Neural cell (in vitro differentiated cells): ENCODE measurements at regions not wholly inside any gene's neighbourhood (a gene's known extent, or its start where the extent isn't known, plus 50 kb on each side); places are given as distances from the start of the nearest gene placed in this dataset.

Experiments used
- H2AFZ ChIP-seq: fragments of 200-600, 300-800 bp; sonication (generic), shearing (Covaris generic); 2 replicates; pipeline ENCODE4 v1.6.0; 2014; ENCODE audit warnings: low read depth, mild to moderate bottlenecking, antibody characterized with exemption, low read length, moderate library complexity
- H3F3A ChIP-seq: fragments of 200-600 bp; shearing (Covaris generic); 2 replicates; pipeline ENCODE4 v1.6.1; 2016; ENCODE audit warnings: mild to moderate bottlenecking, moderate library complexity, mixed read lengths, antibody characterized with exemption, low read length; ENCODE audit not compliant: insufficient read depth, poor library complexity, severe bottlenecking
- H3K27ac ChIP-seq: fragments of 200-600, 300-800 bp; sonication (generic), shearing (Covaris generic); 2 replicates; pipeline ENCODE4 v1.5.1; 2014; ENCODE audit warnings: mild to moderate bottlenecking, low read length, moderate library complexity
- H3K27me3 ChIP-seq: fragments of 300-800, 200-600 bp; sonication (generic), shearing (Covaris generic); 2 replicates; pipeline ENCODE4 v1.6.0; 2014; ENCODE audit warnings: mild to moderate bottlenecking, low read depth, low read length, moderate library complexity; ENCODE audit not compliant: insufficient read depth
- H3K36me3 ChIP-seq: fragments of 300-800, 200-600 bp; sonication (generic), shearing (Covaris generic); 2 replicates; pipeline ENCODE4 v1.5.1; 2014; ENCODE audit warnings: mild to moderate bottlenecking, antibody characterized with exemption, low read length, moderate library complexity; ENCODE audit not compliant: insufficient read depth
- H3K4me2 ChIP-seq: fragments of 300-800, 200-600 bp; sonication (generic), shearing (Covaris generic); 2 replicates; pipeline ENCODE4 v1.6.0; 2014; ENCODE audit warnings: mild to moderate bottlenecking, low read length
- H3K4me3 ChIP-seq: fragments of 300-800, 200-600 bp; sonication (generic), shearing (Covaris generic); 2 replicates; pipeline ENCODE4 v1.5.1; 2014; ENCODE audit warnings: mild to moderate bottlenecking, low read length, moderate library complexity
- H3K79me2 ChIP-seq: fragments of 200-600 bp; shearing (Covaris generic); replicated peaks from 2 replicates; pipeline ENCODE4 v1.6.0; 2014; ENCODE audit warnings: mild to moderate bottlenecking, low read length, moderate library complexity; ENCODE audit not compliant: insufficient read depth
- H3K9ac ChIP-seq: fragments of 300-800, 200-600 bp; sonication (generic), shearing (Covaris generic); 2 replicates; pipeline ENCODE4 v1.6.1; 2016; ENCODE audit warnings: mild to moderate bottlenecking, low read length, mixed read lengths
- H3K9me2 ChIP-seq: fragments of 200-600 bp; shearing (Covaris generic); 2 replicates; pipeline ENCODE4 v1.6.1; 2016; ENCODE audit warnings: mild to moderate bottlenecking, low read length, mixed read lengths; ENCODE audit not compliant: insufficient read depth
- H3K9me3 ChIP-seq: fragments of 200-600, 300-800 bp; sonication (generic), shearing (Covaris generic); 2 replicates; pipeline ENCODE4 v1.6.1; 2016; ENCODE audit warnings: mild to moderate bottlenecking, mixed run types, low read length, moderate library complexity, mixed read lengths
- H4K20me1 ChIP-seq: fragments of 200-600 bp; shearing (Covaris generic); 2 replicates; pipeline ENCODE4 v1.6.1; 2016; ENCODE audit warnings: mild to moderate bottlenecking, mixed run types; ENCODE audit not compliant: insufficient read depth
- CTCF ChIP-seq: fragments of 450-650 bp; IDR thresholded peaks from 2 replicates; pipeline ENCODE4 v1.5.1; 2014; ENCODE audit warnings: antibody characterized with exemption, mild to moderate bottlenecking, moderate library complexity; ENCODE audit not compliant: poor library complexity, severe bottlenecking
- EP300 ChIP-seq: fragments of 450-650 bp; conservative IDR thresholded peaks from 2 replicates; pipeline ENCODE4 v1.6.1; 2014; ENCODE audit warnings: antibody characterized with exemption, mild to moderate bottlenecking, moderate library complexity; ENCODE audit not compliant: poor library complexity, severe bottlenecking
- EZH2 ChIP-seq: fragments of 200-600, 300-800 bp; shearing (Covaris generic), sonication (generic); IDR thresholded peaks from 2 replicates; pipeline ENCODE4 v1.6.1; 2014; ENCODE audit warnings: antibody characterized with exemption, low read length, borderline replicate concordance, mild to moderate bottlenecking; ENCODE audit not compliant: insufficient read depth, poor library complexity, severe bottlenecking
- MXI1 ChIP-seq: fragments of 450-650 bp; conservative IDR thresholded peaks from 2 replicates; pipeline ENCODE4 v1.6.1; 2014; ENCODE audit warnings: antibody characterized with exemption, mild to moderate bottlenecking; ENCODE audit not compliant: poor library complexity, severe bottlenecking
- POLR2AphosphoS5 ChIP-seq: IDR thresholded peaks from 2 replicates; pipeline ENCODE4 v1.6.1; 2012
- RAD21 ChIP-seq: fragments of 450-650 bp; conservative IDR thresholded peaks from 2 replicates; pipeline ENCODE4 v1.6.1; 2014; ENCODE audit warnings: antibody characterized with exemption, mild to moderate bottlenecking, moderate library complexity
- REST ChIP-seq: IDR thresholded peaks from 2 replicates; pipeline ENCODE4 v1.6.1; 2012; ENCODE audit warnings: borderline replicate concordance
- SMC3 ChIP-seq: fragments of 450-650 bp; conservative IDR thresholded peaks from 2 replicates; pipeline ENCODE4 v1.6.1; 2014; ENCODE audit warnings: antibody characterized with exemption, mild to moderate bottlenecking, moderate library complexity; ENCODE audit not compliant: poor library complexity
- TAF1 ChIP-seq: IDR thresholded peaks from 2 replicates; pipeline ENCODE4 v1.6.1; 2012; ENCODE audit warnings: low read depth

- H3K27ac ChIP-seq: no peak overlapping the region
- no peak overlapping the region for H2AFZ ChIP-seq
- H3K9me3 ChIP-seq: no peaks in the 10 kb centered on the region
- no peaks in the 10 kb centered on the region for H3K9me2 ChIP-seq
- H3K36me3 ChIP-seq: no peaks in the 10 kb centered on the region
- H3K27me3 ChIP-seq: no peaks in the 10 kb centered on the region
- no peak overlapping the region for H3K9ac ChIP-seq
- H3F3A ChIP-seq: no peaks in the 10 kb centered on the region
- H3K79me2 ChIP-seq: no peaks in the 10 kb centered on the region
- no peak for TF ChIP-seq REST
- no peak for TF ChIP-seq EP300
- no peak for TF ChIP-seq TAF1
- TF ChIP-seq EZH2: no peak
- TF ChIP-seq CTCF: no peak
- no peak for TF ChIP-seq POLR2AphosphoS5
- TF ChIP-seq SMC3: no peak
- no peak for TF ChIP-seq RAD21
- TF ChIP-seq MXI1: no peak
- H3K4me2 ChIP-seq: no peak overlapping the region
- no peaks in the 10 kb centered on the region for H4K20me1 ChIP-seq
- no peak overlapping the region for H3K4me3 ChIP-seq
Measured at GRCh38 chr2:11989354-11989703, 242.9 kb downstream of the LPIN1 start.

- no peak overlapping the region for H3K4me2 ChIP-seq
- H3K9me3 ChIP-seq: no peaks in the 10 kb centered on the region
- H3F3A ChIP-seq: no peaks in the 10 kb centered on the region
- TF ChIP-seq CTCF (no peak), TAF1 (no peak), MXI1 (no peak), EZH2 (no peak), REST (no peak), RAD21 (no peak), POLR2AphosphoS5 (no peak), SMC3 (no peak), EP300 (no peak)
- H3K9me2 ChIP-seq: no peaks in the 10 kb centered on the region
- no peaks in the 10 kb centered on the region for H3K79me2 ChIP-seq
- H4K20me1 ChIP-seq: no peaks in the 10 kb centered on the region
- H3K9ac ChIP-seq: no peak overlapping the region
- no peak overlapping the region for H2AFZ ChIP-seq
- no peak overlapping the region for H3K27ac ChIP-seq
- no peaks in the 10 kb centered on the region for H3K27me3 ChIP-seq
- no peaks in the 10 kb centered on the region for H3K36me3 ChIP-seq
- H3K4me3 ChIP-seq: no peak overlapping the region
Measured at GRCh38 chr2:11990576-11990975, 244.1 kb downstream of the LPIN1 start.
